GM12874 (cell line): ENCODE measurements at regions not wholly inside any gene's neighbourhood (a gene's known extent, or its start where the extent isn't known, plus 50 kb on each side); places are given as distances from the start of the nearest gene placed in this dataset.

Experiments
- CTCF ChIP-seq: IDR thresholded peaks from 2 replicates; pipeline ENCODE4 v1.5.1; 2011; ENCODE audit warnings: low read depth, mild to moderate bottlenecking, control low read depth, low read length, moderate library complexity; ENCODE audit not compliant: insufficient read depth

- no peak for TF ChIP-seq CTCF
Measured at GRCh38 chr18:78127041-78127440, 852.6 kb upstream of the SALL3 start.

GRCh38 chr18:78128004-78128403, 851.6 kb upstream of the SALL3 start:
- TF ChIP-seq CTCF, result no peak

GRCh38 chr18:78129260-78129659, 850.4 kb upstream of the SALL3 start:
- no peak for TF ChIP-seq CTCF

GRCh38 chr18:78130232-78131195, 849.1 kb upstream of the SALL3 start:
- no peak for TF ChIP-seq CTCF

- no peak for TF ChIP-seq CTCF
Measured at GRCh38 chr18:78133729-78134128, 845.9 kb upstream of the SALL3 start.

GRCh38 chr18:78136986-78137385, 842.6 kb upstream of the SALL3 start:
- TF ChIP-seq CTCF, result no peak

- TF ChIP-seq CTCF, result no peak
Measured at GRCh38 chr18:78138983-78139496, 840.6 kb upstream of the SALL3 start.
